Stomach (tissue), 8 donors: ENCODE measurements at regions not wholly inside any gene's neighbourhood (a gene's known extent, or its start where the extent isn't known, plus 50 kb on each side); places are given as distances from the start of the nearest gene placed in this dataset.

Experiments
- DNase-seq, 2 donors: peaks; one replicate each; pipeline versions ENCODE4 v3.0.0 to v3.0.0-alpha.2; 2013 to 2019
- H3K27ac ChIP-seq, 5 donors: fragments of 200-600 bp in 4 of 5; sonication (generic) in 4 of 5; one replicate each; pipeline ENCODE4 v1.5.1; 2013 to 2019; ENCODE audit warnings: mild to moderate bottlenecking in 1 of 5, moderate library complexity in 1 of 5
- H3K27me3 ChIP-seq, 3 donors: fragments of 200-600 bp; sonication (generic); one replicate each; pipeline ENCODE4 v1.5.1; 2017 to 2019; ENCODE audit warnings: mixed run types in 1 of 3
- H3K36me3 ChIP-seq, 4 donors: fragments of 200-600 bp; sonication (generic); 1 replicate in 3 of 4; 2 replicates in 1 of 4; pipeline ENCODE4 v1.5.1; 2016 to 2019
- H3K4me1 ChIP-seq, 4 donors: fragments of 200-600 bp; sonication (generic); one replicate each; pipeline ENCODE4 v1.5.1; 2016 to 2019
- H3K4me3 ChIP-seq, 4 donors: fragments of 200-600 bp; sonication (generic) in 3 of 4; one replicate each; pipeline ENCODE4 v1.5.1; 2016 to 2019; ENCODE audit warnings: mild to moderate bottlenecking in 1 of 4
- H3K9me3 ChIP-seq, 4 donors: fragments of 200-600 bp; sonication (generic); one replicate each; pipeline ENCODE4 v1.5.1; 2016 to 2019
- CTCF ChIP-seq, 7 experiments: fragments of 450-650 bp in 4 of 7; fragments of 200-600 bp in 3 of 7; sonication (generic) in 3 of 7; IDR thresholded peaks; one replicate each; pipeline ENCODE4 v1.5.1; 2016 to 2019; ENCODE audit warnings: antibody characterized with exemption in 7 of 7, control low read depth in 2 of 7, mild to moderate bottlenecking in 1 of 7
- EP300 ChIP-seq: sonication (generic); formaldehyde crosslinking; IDR thresholded peaks from one replicate; pipeline ENCODE4 v1.6.1; 2017; ENCODE audit warnings: antibody characterized with exemption
- POLR2A ChIP-seq, 4 donors: fragments of 450-650 bp; IDR thresholded peaks; one replicate each; pipeline ENCODE4 v1.6.1; 2016; ENCODE audit warnings: antibody characterized with exemption in 4 of 4, control low read depth in 2 of 4, mild to moderate bottlenecking in 1 of 4, moderate library complexity in 1 of 4
- POLR2AphosphoS5 ChIP-seq, 3 donors: sonication (generic); formaldehyde crosslinking; IDR thresholded peaks; one replicate each; pipeline ENCODE4 v1.6.1; 2016; ENCODE audit warnings: antibody characterized with exemption in 3 of 3
- whole genome bisulfite sequencing, 5 donors: extraction: QIAGEN DNeasy Blood & Tissue Kit in 3 of 5; methylation state at CpG; one replicate each; pipeline versions ENCODE4 v1.1.5 to v1.1.7; 2013 to 2018; 5-methylcytosine and 5-hydroxymethylcytosine counted together
- intact Hi-C: fragments of 100-400 bp; cut with DNase I; formaldehyde crosslinking; loops from one replicate; pipeline ENCODE4 v1.15.1; 2023; ENCODE audit warnings: low total_unique reads
- donor health status: healthy with polysubstance abuse.
- donor health status: Bipolar disorder and iron deficiency.
- donor health status: healthy.

GRCh38 chr6:96743496-96743895 is 93.8 kb downstream of the GPR63 start:
- Histone ChIP-seq H3K27me3 (no peaks in the 10 kb centered on the region), H3K4me1 (no peaks in the 10 kb centered on the region), H3K4me3 (no peak overlapping the region), H3K27ac (no peak overlapping the region), H3K9me3 (no peaks in the 10 kb centered on the region), H3K36me3 (no peaks in the 10 kb centered on the region)
- TF ChIP-seq POLR2A (IDR thresholded peaks at IDR 0.05): no peak
- TF ChIP-seq CTCF (IDR thresholded peaks at IDR 0.05): no peak
- 92 to 96% (median 94%) methylated on average over 4 of the region's 4 CpGs for WGBS, 5 donors
- intact Hi-C loops: no loop called here
- DNase-seq: no peak

GRCh38 chr6:96742702-96743101 is 94.6 kb downstream of the GPR63 start:
- no peaks in the 10 kb centered on the region for H3K27me3 ChIP-seq
- no peaks in the 10 kb centered on the region for H3K36me3 ChIP-seq
- TF ChIP-seq EP300 (no peak), CTCF (IDR thresholded peaks at IDR 0.05) (no peak), POLR2AphosphoS5 (IDR thresholded peaks at IDR 0.05) (no peak), POLR2A (IDR thresholded peaks at IDR 0.05) (no peak)
- intact Hi-C loops: no loop called here
- H3K9me3 ChIP-seq: no peaks in the 10 kb centered on the region
- no peak overlapping the region for H3K27ac ChIP-seq
- no peak overlapping the region for H3K4me3 ChIP-seq
- H3K4me1 ChIP-seq: no peaks in the 10 kb centered on the region
- 73 to 80% (median 75%) methylated on average over 4 of the region's 4 CpGs for WGBS, 5 donors
- no peak for DNase-seq

GRCh38 chr6:96735332-96735731 is 101.9 kb downstream of the GPR63 start:
- intact Hi-C loops: no loop called here
- H3K4me1 ChIP-seq: no peaks in the 10 kb centered on the region
- no peaks in the 10 kb centered on the region for H3K27me3 ChIP-seq
- no peaks in the 10 kb centered on the region for H3K36me3 ChIP-seq
- WGBS, 5 donors: 37 to 61% (median 53%) methylated on average over 3 of the region's 3 CpGs
- no peak for DNase-seq
- no peak overlapping the region for H3K4me3 ChIP-seq
- no peak for TF ChIP-seq POLR2A (IDR thresholded peaks at IDR 0.05)
- TF ChIP-seq POLR2AphosphoS5 (IDR thresholded peaks at IDR 0.05): no peak
- no peak for TF ChIP-seq EP300
- no peak for TF ChIP-seq CTCF (IDR thresholded peaks at IDR 0.05)
- no peak overlapping the region for H3K27ac ChIP-seq
- H3K9me3 ChIP-seq: no peaks in the 10 kb centered on the region

- intact Hi-C loops: no loop called here
- no peak overlapping the region for H3K4me3 ChIP-seq
- DNase-seq: no peak
- no peaks in the 10 kb centered on the region for H3K36me3 ChIP-seq
- H3K4me1 ChIP-seq: peaks cover 0 to 4% (median 0%) of the 10 kb centered on the region in 4 donors
- TF ChIP-seq CTCF (IDR thresholded peaks at IDR 0.05): no peak
- TF ChIP-seq EP300: no peak
- H3K9me3 ChIP-seq: no peaks in the 10 kb centered on the region
- no peaks in the 10 kb centered on the region for H3K27me3 ChIP-seq
- H3K27ac ChIP-seq: no peak overlapping the region
Observed at GRCh38 chr6:96727144-96727543, 110.1 kb downstream of the GPR63 start.

GRCh38 chr6:96725296-96725695 is 112.0 kb downstream of the GPR63 start:
- no peaks in the 10 kb centered on the region for H3K36me3 ChIP-seq
- H3K27ac ChIP-seq: no peak overlapping the region
- no peaks in the 10 kb centered on the region for H3K9me3 ChIP-seq
- intact Hi-C loops: no loop called here
- WGBS, 5 donors: 72 to 92% (median 85%) methylated on average over 2 of the region's 2 CpGs
- peaks cover 0 to 4% (median 0%) of the 10 kb centered on the region in 4 donors for H3K4me1 ChIP-seq
- H3K4me3 ChIP-seq: no peak overlapping the region
- no peak for DNase-seq
- no peak for TF ChIP-seq POLR2AphosphoS5 (IDR thresholded peaks at IDR 0.05)
- TF ChIP-seq EP300: no peak
- no peak for TF ChIP-seq CTCF (IDR thresholded peaks at IDR 0.05)
- no peaks in the 10 kb centered on the region for H3K27me3 ChIP-seq
